ENCODE measurements at regions not wholly inside any gene's neighbourhood (a gene's known extent, or its start where the extent isn't known, plus 50 kb on each side); places are given as distances from the start of the nearest gene placed in this dataset.

- H3K9ac ChIP-seq (ENCODE audit: extremely low read depth, insufficient read length, low read length), result no peak overlapping the region
- no peak overlapping the region for H2BK120ac ChIP-seq (ENCODE audit: low read depth, low read length, poor library complexity, severe bottlenecking)
- no peak overlapping the region for H3K4ac ChIP-seq (ENCODE audit: low read depth, low read length)
- no peaks in the 10 kb centered on the region for H3K4me1 Mint-ChIP-seq
- H4K8ac ChIP-seq (replicated peaks; ENCODE audit: insufficient read length, low read depth, low read length), result no peak overlapping the region
- no peaks in the 10 kb centered on the region for H3K36me3 Mint-ChIP-seq (ENCODE audit: insufficient read depth in 1 of 3, low read depth in 3 of 3)
- no peak for DNase-seq
- H2AK5ac ChIP-seq (ENCODE audit: insufficient read length, low read length), result no peak overlapping the region
- no peak overlapping the region for H3K56ac ChIP-seq (ENCODE audit: insufficient read length, low read depth, low read length)
- H3K27me3 ChIP-seq (ENCODE audit: insufficient read depth, low read length), result no peaks in the 10 kb centered on the region
- H4K91ac ChIP-seq (ENCODE audit: insufficient read length, low read depth, low read length), result no peak overlapping the region
- no peak overlapping the region for H2BK5ac ChIP-seq (ENCODE audit: insufficient read length, low read length)
- no peak for TF ChIP-seq CTCF (conservative IDR thresholded peaks at IDR 0.05)
- H3K79me1 ChIP-seq (ENCODE audit: insufficient read depth, low read depth, low read length, poor library complexity, severe bottlenecking), result no peaks in the 10 kb centered on the region
- WGBS (ENCODE audit: extremely low coverage, insufficient read length, low lambda C conversion rate), result no CpG with 5 or more reads among the region's 2 CpGs
- no peak overlapping the region for H3K4me2 ChIP-seq (ENCODE audit: insufficient read depth, insufficient read length, low read length)
- H3K9me3 ChIP-seq (ENCODE audit: control insufficient read depth, low read depth, low read length), result no peaks in the 10 kb centered on the region
- no peaks in the 10 kb centered on the region for H3K9me3 Mint-ChIP-seq
- H2BK15ac ChIP-seq (ENCODE audit: low read depth, low read length), result no peak overlapping the region
- H3K23ac ChIP-seq (ENCODE audit: insufficient read length, low read depth, low read length), result no peak overlapping the region
- no peaks in the 10 kb centered on the region for H4K20me1 ChIP-seq (ENCODE audit: control insufficient read depth, insufficient read depth, insufficient read length)
- no peaks in the 10 kb centered on the region for H3K27me3 Mint-ChIP-seq (ENCODE audit: low read depth)
- no peak overlapping the region for H3T11ph ChIP-seq (ENCODE audit: low read length)
- no peak overlapping the region for H4K5ac ChIP-seq (ENCODE audit: insufficient read length, low read depth, low read length)
- H2BK12ac ChIP-seq (ENCODE audit: insufficient read length, low read depth, low read length), result no peak overlapping the region
- H3K27ac ChIP-seq (ENCODE audit: insufficient read length, low read depth, low read length), result no peak overlapping the region
- H3K4me1 ChIP-seq (ENCODE audit: insufficient read depth, low read length), result no peaks in the 10 kb centered on the region
- no peak overlapping the region for H2AFZ ChIP-seq (ENCODE audit: low read length)
- no peak overlapping the region for H2BK20ac ChIP-seq (ENCODE audit: low read depth, low read length, poor library complexity, severe bottlenecking)
- no peaks in the 10 kb centered on the region for H3K79me2 ChIP-seq (ENCODE audit: insufficient read depth, low read length)
- H3K23me2 ChIP-seq (ENCODE audit: insufficient read length, low read depth, low read length, poor library complexity, severe bottlenecking), result no peaks in the 10 kb centered on the region
- peak overlapping the region in 1 of 3 experiments; percentile 70; a peak in 1 of 7 replicates for H3K27ac Mint-ChIP-seq
- no peak overlapping the region for H3K4me3 Mint-ChIP-seq
- H3K18ac ChIP-seq (ENCODE audit: insufficient read length, low read depth, low read length), result no peak overlapping the region
- no peak overlapping the region for H3K14ac ChIP-seq (ENCODE audit: insufficient read depth, low read length)
Measured at GRCh38 chr14:49044981-49045380, 541.2 kb downstream of the RPS29 start.

Data from H9 (cell line).